PFSK-1 (cell line): ENCODE measurements at regions not wholly inside any gene's neighbourhood (a gene's known extent, or its start where the extent isn't known, plus 50 kb on each side); places are given as distances from the start of the nearest gene placed in this dataset.

Experiments
- FOXP2 ChIP-seq: optimal IDR thresholded peaks from 2 replicates; pipeline ENCODE3; 2011; ENCODE audit warnings: borderline replicate concordance, control low read depth, inconsistent platforms; ENCODE audit not compliant: insufficient read depth; ENCODE audit errors: extremely low read length, extremely low read depth
- POLR2AphosphoS5 ChIP-seq: IDR thresholded peaks from 2 replicates; pipeline ENCODE4 v1.6.1; 2012; ENCODE audit warnings: low read depth, mild to moderate bottlenecking, control low read depth, low read length, moderate library complexity
- SIN3A ChIP-seq: IDR thresholded peaks from 2 replicates; pipeline ENCODE4 v1.6.1; 2012; ENCODE audit warnings: mild to moderate bottlenecking, low read length, moderate library complexity, borderline replicate concordance; ENCODE audit not compliant: insufficient read depth
- TAF1 ChIP-seq: IDR thresholded peaks from 2 replicates; pipeline ENCODE4 v1.6.1; 2012; ENCODE audit warnings: low read length, control low read depth, borderline replicate concordance; ENCODE audit not compliant: insufficient read depth
- TF ChIP-seq, protein P1 (sequence below), 2 experiments: IDR thresholded peaks; 2 replicates each; pipeline versions ENCODE4 v1.6.1 to v1.8.0; 2011 to 2012; ENCODE audit warnings: low read depth in 2 of 2, low read length in 2 of 2, control low read depth in 1 of 2, inconsistent platforms in 1 of 2, mild to moderate bottlenecking in 1 of 2, moderate library complexity in 1 of 2; ENCODE audit not compliant: insufficient read depth in 1 of 2

DNA sequence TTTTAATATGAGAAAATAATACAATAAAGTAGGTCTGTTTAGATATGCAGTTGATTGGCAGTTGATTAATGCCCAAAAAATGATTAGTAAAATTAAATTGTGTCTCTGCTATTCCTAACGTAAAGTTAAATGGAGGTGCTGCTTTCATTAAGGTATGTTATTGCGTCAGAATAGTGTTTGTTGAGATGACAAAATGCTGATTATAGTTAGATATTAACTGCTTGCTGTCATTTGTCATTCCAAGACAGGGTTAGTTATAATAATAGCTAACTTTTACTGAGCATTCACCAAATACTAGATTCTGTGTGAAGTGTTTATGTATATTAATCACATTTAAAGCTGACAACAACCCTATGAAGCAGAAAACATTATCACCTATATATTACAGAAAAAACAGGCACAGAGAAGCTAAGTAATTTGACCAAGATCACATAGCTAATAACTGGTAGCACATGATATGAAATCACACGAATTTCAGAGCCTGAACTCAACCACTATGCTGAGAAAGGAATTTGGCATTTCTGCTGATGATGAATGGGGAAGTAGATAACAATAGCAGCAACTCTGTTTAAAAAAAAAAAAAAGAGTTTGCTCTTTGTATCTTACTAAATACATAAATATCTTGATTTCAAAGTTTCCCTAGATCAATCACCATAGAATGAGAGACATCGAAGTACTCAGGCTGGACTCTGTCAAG is 59.7 kb upstream of the WDR44 start:
- TF ChIP-seq, protein P1, sequence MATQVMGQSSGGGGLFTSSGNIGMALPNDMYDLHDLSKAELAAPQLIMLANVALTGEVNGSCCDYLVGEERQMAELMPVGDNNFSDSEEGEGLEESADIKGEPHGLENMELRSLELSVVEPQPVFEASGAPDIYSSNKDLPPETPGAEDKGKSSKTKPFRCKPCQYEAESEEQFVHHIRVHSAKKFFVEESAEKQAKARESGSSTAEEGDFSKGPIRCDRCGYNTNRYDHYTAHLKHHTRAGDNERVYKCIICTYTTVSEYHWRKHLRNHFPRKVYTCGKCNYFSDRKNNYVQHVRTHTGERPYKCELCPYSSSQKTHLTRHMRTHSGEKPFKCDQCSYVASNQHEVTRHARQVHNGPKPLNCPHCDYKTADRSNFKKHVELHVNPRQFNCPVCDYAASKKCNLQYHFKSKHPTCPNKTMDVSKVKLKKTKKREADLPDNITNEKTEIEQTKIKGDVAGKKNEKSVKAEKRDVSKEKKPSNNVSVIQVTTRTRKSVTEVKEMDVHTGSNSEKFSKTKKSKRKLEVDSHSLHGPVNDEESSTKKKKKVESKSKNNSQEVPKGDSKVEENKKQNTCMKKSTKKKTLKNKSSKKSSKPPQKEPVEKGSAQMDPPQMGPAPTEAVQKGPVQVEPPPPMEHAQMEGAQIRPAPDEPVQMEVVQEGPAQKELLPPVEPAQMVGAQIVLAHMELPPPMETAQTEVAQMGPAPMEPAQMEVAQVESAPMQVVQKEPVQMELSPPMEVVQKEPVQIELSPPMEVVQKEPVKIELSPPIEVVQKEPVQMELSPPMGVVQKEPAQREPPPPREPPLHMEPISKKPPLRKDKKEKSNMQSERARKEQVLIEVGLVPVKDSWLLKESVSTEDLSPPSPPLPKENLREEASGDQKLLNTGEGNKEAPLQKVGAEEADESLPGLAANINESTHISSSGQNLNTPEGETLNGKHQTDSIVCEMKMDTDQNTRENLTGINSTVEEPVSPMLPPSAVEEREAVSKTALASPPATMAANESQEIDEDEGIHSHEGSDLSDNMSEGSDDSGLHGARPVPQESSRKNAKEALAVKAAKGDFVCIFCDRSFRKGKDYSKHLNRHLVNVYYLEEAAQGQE (IDR thresholded peaks at IDR 0.05; ENCODE audit: insufficient read depth in 1 of 2, low read depth in 2 of 2, low read length in 2 of 2): no peak
- no peak for TF ChIP-seq TAF1
- TF ChIP-seq POLR2AphosphoS5: no peak
- no peak for TF ChIP-seq SIN3A
- no peak for TF ChIP-seq FOXP2
